ENCODE measurements at regions not wholly inside any gene's neighbourhood (a gene's known extent, or its start where the extent isn't known, plus 50 kb on each side); places are given as distances from the start of the nearest gene placed in this dataset.
"Not testable (repeated sequence)": the region's sequence is repeated elsewhere in the genome, so short reads cannot be mapped to it uniquely, and the experiment has no call there.

- H3K4me3 ChIP-seq (ENCODE audit: low read depth, low read length), result no peak overlapping the region
- TF ChIP-seq CTCF (IDR thresholded peaks at IDR 0.05; ENCODE audit: insufficient read depth, low read length), result no peak
- DNase-seq (ENCODE audit: low read depth), result no peak
Measured at GRCh38 chr2:230602562-230603230, 109.9 kb upstream of the CAB39 start.

GRCh38 chr2:230603317-230603716 is 109.3 kb upstream of the CAB39 start:
- not testable (repeated sequence) for DNase-seq (ENCODE audit: low read depth); H3K4me3 ChIP-seq (ENCODE audit: low read depth, low read length)

- DNase-seq (ENCODE audit: low read depth); H3K4me3 ChIP-seq (ENCODE audit: low read depth, low read length): not testable (repeated sequence)
Measured at GRCh38 chr2:230604158-230604557, 108.5 kb upstream of the CAB39 start.

DNA sequence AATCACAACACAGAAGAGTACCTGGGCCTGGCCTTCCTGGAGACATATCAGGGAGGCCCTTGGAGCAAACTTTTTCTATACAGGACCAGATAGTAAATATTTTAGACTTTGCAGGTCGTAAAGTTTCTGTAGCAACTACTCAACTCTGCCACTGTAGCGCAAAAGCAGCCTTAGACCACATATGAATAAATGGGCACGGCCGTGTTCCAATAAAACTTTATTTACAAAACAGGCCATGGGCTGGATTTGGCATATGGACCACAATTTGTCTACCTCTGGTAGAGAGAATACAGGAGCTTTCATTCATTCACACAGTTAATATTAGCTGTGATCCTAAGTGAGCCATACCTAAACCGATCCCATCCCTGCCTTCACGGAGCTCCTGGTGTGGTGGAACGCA is 98.6 kb upstream of the CAB39 start:
- no peak for TF ChIP-seq CTCF (IDR thresholded peaks at IDR 0.05; ENCODE audit: insufficient read depth, low read length)
- H3K4me3 ChIP-seq (ENCODE audit: low read depth, low read length), result no peak overlapping the region
- no peak for DNase-seq (ENCODE audit: low read depth)

DNA sequence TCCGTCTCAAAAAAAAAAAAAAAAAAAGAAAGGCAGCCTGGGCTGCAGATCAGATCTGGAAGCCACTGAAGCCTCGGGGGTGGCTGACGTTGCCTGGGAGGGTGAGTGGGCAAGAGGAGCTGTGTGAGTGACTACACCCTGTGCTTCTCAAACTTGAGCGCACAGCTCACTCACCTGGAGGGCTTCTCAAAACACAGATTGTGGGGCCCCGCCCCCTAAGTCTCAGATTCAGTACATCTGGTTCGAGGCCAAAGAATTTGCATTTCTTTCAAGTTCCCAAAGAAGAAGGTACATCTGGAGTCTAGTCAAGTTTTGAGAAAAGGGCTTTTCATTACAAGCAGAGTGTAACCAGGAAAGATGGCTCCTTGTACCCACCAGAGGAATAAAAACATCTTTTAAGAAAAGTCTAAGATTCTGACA is 97.7 kb upstream of the CAB39 start:
- DNase-seq (ENCODE audit: low read depth), result no peak
- no peak overlapping the region for H3K4me3 ChIP-seq (ENCODE audit: low read depth, low read length)
- TF ChIP-seq CTCF (IDR thresholded peaks at IDR 0.05; ENCODE audit: insufficient read depth, low read length), result no peak

DNA sequence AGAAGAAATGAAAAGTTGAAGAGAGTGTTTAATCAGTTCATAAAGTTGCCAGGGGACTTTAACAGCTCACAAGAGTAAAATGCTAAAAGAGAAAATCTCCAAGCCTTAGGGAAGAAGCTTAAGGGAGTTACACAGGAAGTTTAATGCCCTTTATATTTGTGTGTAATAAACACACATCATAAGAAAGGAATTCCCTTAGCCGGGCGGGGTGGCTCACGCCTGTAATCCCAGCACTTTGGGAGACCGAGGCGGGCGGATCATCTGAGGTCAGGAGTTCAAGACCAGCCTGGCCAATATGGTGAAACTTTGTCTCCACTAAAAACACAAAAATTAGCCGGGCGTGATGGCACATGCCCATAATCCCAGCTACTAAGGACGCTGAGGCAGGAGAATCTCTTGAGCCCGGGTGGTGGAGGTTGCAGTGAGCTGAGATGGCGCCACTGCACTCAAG is 95.4 kb upstream of the CAB39 start:
- peak; percentile 71 for DNase-seq (ENCODE audit: low read depth)
- not testable (repeated sequence) for H3K4me3 ChIP-seq (ENCODE audit: low read depth, low read length)

GRCh38 chr2:230619491-230619890 is 93.2 kb upstream of the CAB39 start:
- TF ChIP-seq CTCF (IDR thresholded peaks at IDR 0.05; ENCODE audit: insufficient read depth, low read length), result no peak
- H3K4me3 ChIP-seq (ENCODE audit: low read depth, low read length), result no peak overlapping the region
- DNase-seq (ENCODE audit: low read depth), result no peak

- DNase-seq (ENCODE audit: low read depth); H3K4me3 ChIP-seq (ENCODE audit: low read depth, low read length): not testable (repeated sequence)
Measured at GRCh38 chr2:230625220-230625619, 87.4 kb upstream of the CAB39 start.

DNA sequence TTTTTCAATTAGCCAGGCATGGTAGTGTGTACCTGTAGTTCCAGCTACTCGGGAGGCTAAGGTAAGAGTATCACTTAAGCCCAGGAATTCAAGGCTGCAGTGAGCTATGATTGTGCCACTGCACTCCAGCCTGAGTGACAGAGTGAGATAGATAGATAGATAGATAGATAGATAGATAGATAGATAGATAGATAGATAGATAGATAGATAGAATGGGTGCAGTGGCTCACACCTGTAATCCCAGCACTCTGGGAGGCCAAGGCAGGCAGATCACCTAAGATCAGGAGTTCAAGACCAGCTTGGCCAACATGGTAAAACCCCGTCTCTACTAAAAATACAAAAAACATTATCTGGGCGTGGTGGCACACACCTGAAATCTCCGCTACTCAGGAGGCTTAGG is 85.6 kb upstream of the CAB39 start:
- not testable (repeated sequence) for H3K4me3 ChIP-seq (ENCODE audit: low read depth, low read length); DNase-seq (ENCODE audit: low read depth)
